ENCODE measurements at regions not wholly inside any gene's neighbourhood (a gene's known extent, or its start where the extent isn't known, plus 50 kb on each side); places are given as distances from the start of the nearest gene placed in this dataset.
A peak's percentile ranks its signal among the peaks of the same experiment; 100 is the strongest.

DNA sequence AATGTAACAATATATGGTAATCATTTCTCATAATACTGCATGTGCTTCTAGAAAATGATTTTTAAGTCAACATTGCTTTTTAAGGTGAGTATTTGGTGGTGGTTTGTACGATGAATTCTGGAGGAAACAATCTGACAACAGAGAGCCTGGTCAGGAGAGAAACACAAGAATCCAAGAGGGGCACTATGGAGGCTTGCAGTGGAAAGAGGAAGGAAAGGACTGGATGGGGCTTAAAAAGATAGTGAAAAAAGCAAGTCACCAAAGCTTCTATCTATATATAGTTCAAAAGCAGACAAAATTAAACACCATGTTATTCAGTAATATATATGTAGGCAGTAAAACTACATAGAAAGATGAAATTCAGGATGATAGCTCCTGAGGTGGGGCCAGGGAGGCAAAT, 109.4 kb upstream of the SERTAD2 start:
- Histone ChIP-seq H3K27ac (no peak overlapping the region), H3K36me3 (no peaks in the 10 kb centered on the region)
- intact Hi-C loops (cut with DNase I) = no loop called here

GRCh38 chr2:64765160-64765805, 111.6 kb upstream of the SERTAD2 start:
- Histone ChIP-seq H3K4me3 (no peak overlapping the region), H3K27ac (no peak overlapping the region), H3K36me3 (no peaks in the 10 kb centered on the region), H3K4me1 (peaks cover 17% of the 10 kb centered on the region), H3K9me3 (no peaks in the 10 kb centered on the region), H3K27me3 (no peaks in the 10 kb centered on the region)
- TF ChIP-seq CTCF (IDR thresholded peaks at IDR 0.05) (no peak), POLR2A (IDR thresholded peaks at IDR 0.05) (no peak), POLR2AphosphoS5 (IDR thresholded peaks at IDR 0.05; ENCODE audit: insufficient read depth in 1 of 2, low read depth in 1 of 2) (no peak)
- no peak for DNase-seq (ENCODE audit: extremely low spot score in 2 of 2)
- intact Hi-C loops (cut with DNase I) = loop anchor here (5.0 kb wide), 1 partner anchor 113 kb away; the partner anchor contains the start of gene SERTAD2

More for the DNA sequence above, 109.4 kb upstream of the SERTAD2 start:
- TF ChIP-seq POLR2AphosphoS5 (IDR thresholded peaks at IDR 0.05; ENCODE audit: insufficient read depth in 1 of 2, low read depth in 1 of 2) (no peak), CTCF (IDR thresholded peaks at IDR 0.05) (no peak), POLR2A (IDR thresholded peaks at IDR 0.05) (no peak)
- Histone ChIP-seq H3K9me3 (no peaks in the 10 kb centered on the region), H3K4me1 (peaks cover 5% of the 10 kb centered on the region), H3K4me3 (no peak overlapping the region), H3K27me3 (no peaks in the 10 kb centered on the region)
- DNase-seq (ENCODE audit: extremely low spot score in 2 of 2) = no peak

DNA sequence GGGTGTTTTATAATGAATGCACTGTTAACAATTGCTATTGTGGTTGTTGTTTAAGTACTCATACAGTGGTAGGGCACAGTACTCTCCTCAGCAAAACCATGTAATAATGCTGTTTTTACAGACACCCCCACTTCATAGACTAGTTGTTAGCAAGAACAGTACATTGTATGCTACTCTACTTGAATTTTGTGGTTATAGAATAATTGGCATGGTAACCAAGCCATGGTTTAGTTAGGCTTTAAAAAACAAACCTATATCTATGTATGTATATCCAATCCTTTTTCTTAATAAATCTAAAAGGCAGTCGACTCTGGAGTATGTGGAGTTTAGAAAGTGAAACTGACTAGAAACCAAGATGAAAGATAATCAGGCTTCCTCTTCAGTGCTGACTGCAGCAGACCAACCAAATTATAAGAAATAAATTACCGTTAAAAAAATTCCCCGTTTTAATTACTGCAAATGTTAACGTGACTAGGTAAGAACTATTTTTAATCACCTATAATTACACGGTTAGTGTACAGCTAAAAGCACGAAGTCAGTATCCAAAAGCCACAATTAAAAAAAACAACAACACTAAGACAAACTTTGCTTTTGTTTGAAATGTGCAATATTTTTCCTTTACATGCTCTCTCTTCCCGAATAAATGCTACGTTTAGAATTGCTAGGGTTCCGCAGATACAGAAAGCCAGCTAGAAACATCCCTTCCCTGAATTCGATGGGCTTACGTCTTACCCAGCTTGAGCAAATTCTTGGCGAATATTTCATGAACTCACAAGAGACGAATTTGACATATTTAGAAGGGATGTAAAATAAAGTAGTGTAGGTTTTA, 113.3 kb upstream of the SERTAD2 start:
- DNase-seq (ENCODE audit: extremely low spot score in 2 of 2) = no peak
- H3K27ac ChIP-seq = peak overlapping the region; percentile 97
- no peaks in the 10 kb centered on the region for H3K36me3 ChIP-seq
- peak overlapping the region; percentile 70 to 83 for H3K4me3 ChIP-seq
- no peaks in the 10 kb centered on the region for H3K9me3 ChIP-seq
- intact Hi-C loops (cut with DNase I) = loop anchor here (5.0 kb wide), 1 partner anchor 115 kb away; the partner anchor contains the start of gene SERTAD2
- H3K4me1 ChIP-seq = peaks cover 30% of the 10 kb centered on the region
- H3K27me3 ChIP-seq = no peaks in the 10 kb centered on the region
- TF ChIP-seq CTCF (IDR thresholded peaks at IDR 0.05) = no peak
- peak in 1 of 2 donors; percentile 21 for TF ChIP-seq POLR2AphosphoS5 (IDR thresholded peaks at IDR 0.05; ENCODE audit: insufficient read depth in 1 of 2, low read depth in 1 of 2)
- no peak for TF ChIP-seq POLR2A (IDR thresholded peaks at IDR 0.05)

- DNase-seq (ENCODE audit: extremely low spot score in 2 of 2) = no peak
- H3K27ac ChIP-seq = peak overlapping the region; percentile 97
- peaks cover 30% of the 10 kb centered on the region for H3K4me1 ChIP-seq
- peak overlapping the region; percentile 70 to 83 for H3K4me3 ChIP-seq
- H3K36me3 ChIP-seq = no peaks in the 10 kb centered on the region
- no peaks in the 10 kb centered on the region for H3K9me3 ChIP-seq
- TF ChIP-seq POLR2AphosphoS5 (IDR thresholded peaks at IDR 0.05; ENCODE audit: insufficient read depth in 1 of 2, low read depth in 1 of 2) (peak; percentile 47 to 94), POLR2A (IDR thresholded peaks at IDR 0.05) (peak in 1 of 2 donors; percentile 90), CTCF (IDR thresholded peaks at IDR 0.05) (no peak)
- intact Hi-C loops (cut with DNase I) = loop anchor here (2.0 to 5.0 kb wide), 2 partner anchors 17 to 116 kb away; partner anchors contain the start of gene SERTAD2
- H3K27me3 ChIP-seq = no peaks in the 10 kb centered on the region
Observed at GRCh38 chr2:64767670-64768468, 114.2 kb upstream of the SERTAD2 start.
